OCI-LY1 (cell line): ENCODE measurements at regions not wholly inside any gene's neighbourhood (a gene's known extent, or its start where the extent isn't known, plus 50 kb on each side); places are given as distances from the start of the nearest gene placed in this dataset.

Experiments
- EZH2 ChIP-seq: fragments of 200-600 bp; sonication (generic), shearing (Covaris generic); IDR thresholded peaks from 2 replicates; pipeline ENCODE4 v1.8.0; 2017; ENCODE audit warnings: borderline replicate concordance, mixed run types, mild to moderate bottlenecking, antibody characterized with exemption, low read length, moderate library complexity, mixed read lengths
- TF ChIP-seq, protein P1 (sequence below): fragments of 200-600 bp; sonication (generic), shearing (Covaris generic); IDR thresholded peaks from 2 replicates; pipeline ENCODE4 v1.5.1; 2017; ENCODE audit warnings: mild to moderate bottlenecking, antibody characterized with exemption, low read length, moderate library complexity, mixed read lengths

DNA sequence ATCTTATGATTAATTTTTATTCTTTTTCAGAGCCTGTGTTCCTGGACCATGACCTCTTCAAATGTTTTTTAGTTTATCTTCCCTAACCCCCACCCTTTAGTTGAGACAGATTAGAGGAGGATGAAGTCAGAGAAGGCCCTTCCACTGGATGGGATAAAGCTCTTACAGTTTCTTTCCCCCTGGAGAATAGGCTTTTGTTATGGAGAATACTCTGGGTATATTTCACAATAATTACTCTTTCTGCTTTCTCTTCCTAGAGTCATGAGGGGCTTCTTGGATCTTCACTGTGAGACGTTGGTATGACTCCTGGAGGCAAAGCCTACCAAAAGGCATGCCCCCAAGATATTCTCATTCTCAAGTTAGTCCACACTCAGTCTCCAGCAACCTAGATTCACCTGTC lies 144.4 kb upstream of the THRB start:
- TF ChIP-seq, protein P1, sequence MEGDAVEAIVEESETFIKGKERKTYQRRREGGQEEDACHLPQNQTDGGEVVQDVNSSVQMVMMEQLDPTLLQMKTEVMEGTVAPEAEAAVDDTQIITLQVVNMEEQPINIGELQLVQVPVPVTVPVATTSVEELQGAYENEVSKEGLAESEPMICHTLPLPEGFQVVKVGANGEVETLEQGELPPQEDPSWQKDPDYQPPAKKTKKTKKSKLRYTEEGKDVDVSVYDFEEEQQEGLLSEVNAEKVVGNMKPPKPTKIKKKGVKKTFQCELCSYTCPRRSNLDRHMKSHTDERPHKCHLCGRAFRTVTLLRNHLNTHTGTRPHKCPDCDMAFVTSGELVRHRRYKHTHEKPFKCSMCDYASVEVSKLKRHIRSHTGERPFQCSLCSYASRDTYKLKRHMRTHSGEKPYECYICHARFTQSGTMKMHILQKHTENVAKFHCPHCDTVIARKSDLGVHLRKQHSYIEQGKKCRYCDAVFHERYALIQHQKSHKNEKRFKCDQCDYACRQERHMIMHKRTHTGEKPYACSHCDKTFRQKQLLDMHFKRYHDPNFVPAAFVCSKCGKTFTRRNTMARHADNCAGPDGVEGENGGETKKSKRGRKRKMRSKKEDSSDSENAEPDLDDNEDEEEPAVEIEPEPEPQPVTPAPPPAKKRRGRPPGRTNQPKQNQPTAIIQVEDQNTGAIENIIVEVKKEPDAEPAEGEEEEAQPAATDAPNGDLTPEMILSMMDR: no peak
- no peak for TF ChIP-seq EZH2
